Activated T-helper 9 cell treated with anti-CD3 and anti-CD28 coated beads, Interleukin-2, amount 50 U/mL, for 16 hours (primary cell): ENCODE measurements at regions not wholly inside any gene's neighbourhood (a gene's known extent, or its start where the extent isn't known, plus 50 kb on each side); places are given as distances from the start of the nearest gene placed in this dataset.
"Not testable (repeated sequence)": the region's sequence is repeated elsewhere in the genome, so short reads cannot be mapped to it uniquely, and the experiment has no call there.

Experiments
- DNase-seq: peaks from one replicate; pipeline ENCODE4 v3.0.0-alpha.2; 2020; ENCODE audit warnings: low read depth

DNA sequence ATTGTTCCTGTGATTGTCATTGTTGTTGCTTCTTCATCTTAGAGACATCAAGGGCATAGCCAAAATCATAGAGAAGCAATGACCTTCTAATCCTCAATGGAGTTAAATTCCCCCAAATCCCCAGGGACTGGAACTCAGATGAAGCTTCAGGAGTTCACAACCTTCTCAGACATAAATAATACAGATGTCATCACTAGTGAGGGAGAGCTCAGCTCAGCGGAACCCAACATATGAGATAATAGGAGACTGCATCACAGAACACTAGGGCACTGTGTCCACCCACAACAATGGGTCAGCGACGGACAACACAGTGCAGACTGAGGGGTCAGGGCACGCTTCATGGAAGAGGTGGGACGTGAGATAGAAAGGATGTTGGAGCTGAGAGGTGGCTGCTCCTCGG, 1290.4 kb upstream of the TMEM132C start:
- no peak for DNase-seq

DNA sequence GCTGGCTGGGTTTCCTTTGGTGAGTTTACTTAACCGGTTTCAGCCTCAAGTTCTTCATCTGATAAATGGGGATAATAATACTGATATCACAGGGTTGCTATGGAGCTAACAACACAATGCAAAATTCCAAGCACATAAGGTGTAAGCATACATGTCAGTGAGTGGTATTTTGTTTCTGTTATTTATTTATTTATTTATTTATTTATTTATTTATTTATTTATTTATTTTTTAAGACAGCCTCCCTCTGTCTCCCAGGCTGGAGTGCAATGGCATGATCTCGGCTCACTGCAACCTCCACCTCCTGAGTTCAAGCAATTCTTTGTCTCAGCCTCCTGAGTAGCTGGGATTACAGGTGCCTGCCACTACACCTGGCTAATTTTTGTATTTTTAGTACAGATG, 1287.4 kb upstream of the TMEM132C start:
- DNase-seq: not testable (repeated sequence)

DNA sequence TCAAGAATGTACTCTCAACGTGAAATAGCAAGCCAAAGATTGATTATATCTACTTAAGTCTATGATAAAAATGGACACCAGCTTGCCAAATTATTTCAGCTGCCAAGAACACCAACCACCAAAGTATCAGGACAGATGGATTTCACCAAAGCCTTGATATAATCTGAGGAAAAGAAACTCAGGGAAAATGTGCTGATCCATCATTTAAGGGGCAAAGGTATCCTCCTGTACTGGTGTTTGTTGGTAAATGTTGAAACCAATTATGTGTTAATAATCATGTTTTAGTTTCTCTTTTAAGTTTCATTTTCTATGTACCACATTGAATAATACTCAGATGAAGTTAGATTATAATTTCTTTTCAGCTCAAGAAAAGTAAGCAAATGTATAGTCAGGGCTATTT, 1284.3 kb upstream of the TMEM132C start:
- no peak for DNase-seq

DNA sequence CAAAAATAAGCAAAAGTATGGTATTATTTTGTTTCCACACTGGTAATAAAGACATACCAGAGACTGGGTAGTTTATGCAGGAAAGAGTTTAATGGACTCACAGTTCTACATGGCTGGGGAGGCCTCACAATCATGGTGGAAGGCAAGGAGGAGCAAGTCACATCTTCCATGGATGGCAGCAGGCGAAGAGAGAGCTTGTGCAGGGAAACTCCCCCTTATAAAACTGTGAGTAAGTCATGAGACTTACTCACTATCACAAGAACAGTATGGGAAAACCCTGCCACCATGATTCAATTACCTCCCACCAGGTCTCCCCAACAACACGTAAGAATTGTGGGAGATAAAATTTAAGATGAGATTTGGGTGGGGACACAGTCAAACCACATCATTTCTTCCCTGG, 1283.2 kb upstream of the TMEM132C start:
- DNase-seq: not testable (repeated sequence)

DNA sequence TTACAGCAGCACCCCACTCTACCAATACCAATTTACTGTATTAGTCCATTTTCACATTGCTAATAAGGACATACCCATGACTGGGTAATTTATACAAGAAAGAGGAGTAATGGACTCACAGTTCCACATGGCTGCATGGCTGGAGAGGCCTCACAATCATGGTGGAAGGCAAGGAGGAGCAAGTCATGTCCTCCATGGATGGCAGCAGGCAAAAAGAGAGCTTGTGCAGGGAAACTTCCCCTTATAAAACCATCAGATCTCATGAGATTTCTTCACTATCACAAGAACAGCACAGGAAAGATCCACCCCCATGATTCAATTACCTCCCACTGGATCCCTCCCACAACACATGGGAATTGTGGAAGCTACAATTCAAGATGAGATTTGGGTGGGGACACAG, 1281.3 kb upstream of the TMEM132C start:
- DNase-seq: not testable (repeated sequence)

DNA sequence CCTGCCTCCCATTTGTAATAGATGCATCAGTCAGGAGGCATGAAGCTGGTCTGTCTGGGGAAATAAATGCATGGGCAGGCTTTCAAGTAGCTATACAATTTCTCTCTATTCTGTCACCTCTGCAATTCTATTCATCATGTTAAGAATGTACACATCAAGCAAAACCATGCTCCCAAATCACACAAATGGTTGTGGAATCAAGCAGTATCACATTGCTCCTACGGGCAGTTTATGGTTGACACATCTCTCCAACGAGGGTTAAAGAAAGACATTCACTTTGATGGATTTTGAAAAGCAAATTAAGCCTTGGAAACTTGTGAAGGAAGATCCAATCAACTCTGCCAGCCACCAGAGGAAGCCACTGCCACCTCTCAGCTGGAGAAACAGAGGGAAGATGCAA, 1277.4 kb upstream of the TMEM132C start:
- no peak for DNase-seq

DNA sequence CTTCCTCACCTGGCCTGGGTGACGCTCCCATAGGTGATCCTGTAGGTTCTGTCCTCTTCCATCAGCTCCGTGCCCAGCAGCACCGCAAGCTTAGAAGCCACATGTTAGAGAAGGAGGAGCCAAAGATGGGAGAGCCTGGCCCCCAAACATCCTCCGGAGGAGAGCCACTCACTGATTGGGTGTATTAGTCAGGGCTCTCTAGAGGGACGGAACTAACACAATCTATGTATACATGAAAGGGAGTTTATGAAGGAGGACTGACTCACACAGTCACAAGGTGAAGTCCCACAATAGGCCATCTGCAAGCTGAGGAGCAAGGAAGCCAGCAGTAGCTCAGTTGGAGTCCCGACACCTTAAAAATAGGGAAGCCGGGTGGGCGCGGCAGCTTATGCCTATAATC, 1273.1 kb upstream of the TMEM132C start:
- no peak for DNase-seq

DNA sequence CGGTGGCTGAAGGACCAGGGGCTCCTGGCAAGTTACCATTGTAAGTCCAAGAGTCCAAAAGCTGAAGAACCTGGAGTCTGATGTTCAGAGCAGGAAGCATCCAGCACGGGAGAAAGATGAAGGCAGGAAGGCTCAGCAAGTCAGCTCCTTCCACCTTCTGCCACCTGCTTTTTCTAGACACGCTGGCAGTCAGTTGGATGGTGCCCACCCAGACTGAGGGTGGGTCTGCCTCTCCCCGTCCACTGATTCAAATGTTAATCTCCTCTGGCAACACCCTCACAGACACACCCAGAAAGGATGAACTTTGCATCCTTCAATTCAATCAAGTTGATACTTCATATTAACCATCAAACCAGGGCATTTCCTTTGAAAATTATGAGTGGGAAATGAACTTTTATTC, 1272.4 kb upstream of the TMEM132C start:
- no peak for DNase-seq

DNA sequence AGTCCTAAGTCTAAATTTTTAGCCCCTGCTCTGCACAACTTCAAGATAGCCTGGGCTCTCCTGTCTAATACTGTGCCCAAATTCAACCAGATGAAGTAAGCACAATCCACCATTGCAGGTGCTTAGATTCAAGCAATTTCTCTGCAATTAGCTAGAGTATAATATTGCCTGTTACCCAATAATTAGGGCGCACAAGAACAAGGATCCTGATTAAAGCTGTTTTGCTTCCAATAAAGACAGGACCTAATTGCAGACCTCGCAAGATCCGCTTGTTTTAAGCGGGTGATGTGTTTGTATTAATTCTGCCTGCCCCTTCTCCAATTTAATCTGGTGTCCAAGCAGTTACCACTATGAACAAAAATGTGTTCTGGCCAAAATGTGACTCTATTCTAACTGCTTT, 1268.9 kb upstream of the TMEM132C start:
- no peak for DNase-seq

DNA sequence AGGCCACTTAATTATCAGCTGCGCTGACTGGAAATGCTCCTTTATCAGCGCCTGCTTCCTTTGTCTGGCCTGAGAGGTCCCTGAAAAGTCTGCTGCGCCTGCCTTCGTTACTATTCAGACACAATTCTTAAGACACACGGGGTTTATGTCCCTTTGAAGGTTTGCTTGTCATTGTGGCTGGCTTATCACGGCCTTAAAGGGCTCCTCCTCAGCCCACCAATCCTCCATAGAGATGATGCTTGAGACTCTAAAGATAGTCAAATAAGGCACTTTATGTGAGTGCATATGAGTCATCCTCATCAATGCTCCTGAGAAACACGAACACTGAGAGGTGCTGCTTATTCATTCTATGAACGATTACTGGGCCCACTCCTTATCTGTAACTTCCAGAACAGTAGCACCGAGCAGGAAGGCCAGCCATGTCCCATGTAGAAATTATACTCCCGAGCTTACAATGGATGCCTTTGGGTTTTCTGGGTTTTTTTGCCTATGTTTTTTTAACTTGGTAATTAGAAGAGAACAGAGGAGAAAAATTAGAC, 1268.2 kb upstream of the TMEM132C start:
- DNase-seq: no peak

DNA sequence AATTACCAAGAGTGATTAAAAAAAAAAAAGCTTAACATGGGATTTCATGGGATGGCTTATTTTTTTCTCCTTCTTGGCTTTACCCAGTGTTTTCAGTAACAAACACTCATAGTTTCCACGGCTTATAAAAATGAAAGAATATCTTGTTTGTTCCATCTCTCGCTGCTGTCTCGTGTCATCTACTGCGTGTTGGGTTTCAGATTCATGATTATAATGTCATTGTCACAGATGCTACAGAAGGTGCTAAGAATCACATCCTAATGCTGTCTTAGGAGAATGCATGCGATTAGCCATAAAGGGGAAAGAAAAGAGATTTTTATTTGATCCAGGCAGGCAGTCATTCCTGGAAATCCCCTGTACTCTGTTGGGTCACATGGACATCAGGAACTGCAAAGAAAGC, 1267.6 kb upstream of the TMEM132C start:
- no peak for DNase-seq

DNA sequence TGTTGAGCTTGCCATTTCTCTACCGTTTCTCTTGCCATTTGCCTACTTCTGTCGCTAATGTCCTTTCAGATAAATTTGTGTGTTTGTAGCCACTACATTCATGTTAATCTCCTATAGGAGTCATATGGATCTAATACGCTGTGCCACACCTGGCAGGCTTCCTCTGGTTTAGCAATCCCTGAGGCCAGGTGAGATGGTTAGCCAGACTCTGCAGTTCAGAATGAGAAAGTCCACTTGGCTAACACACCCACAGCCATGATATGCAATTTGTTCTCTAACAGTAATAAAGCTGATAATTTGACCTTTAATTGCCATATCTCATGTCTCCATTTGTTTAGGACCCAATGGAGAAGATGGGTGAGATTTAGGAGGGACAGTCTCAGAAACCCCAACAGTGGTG, 1261.6 kb upstream of the TMEM132C start:
- no peak for DNase-seq

DNA sequence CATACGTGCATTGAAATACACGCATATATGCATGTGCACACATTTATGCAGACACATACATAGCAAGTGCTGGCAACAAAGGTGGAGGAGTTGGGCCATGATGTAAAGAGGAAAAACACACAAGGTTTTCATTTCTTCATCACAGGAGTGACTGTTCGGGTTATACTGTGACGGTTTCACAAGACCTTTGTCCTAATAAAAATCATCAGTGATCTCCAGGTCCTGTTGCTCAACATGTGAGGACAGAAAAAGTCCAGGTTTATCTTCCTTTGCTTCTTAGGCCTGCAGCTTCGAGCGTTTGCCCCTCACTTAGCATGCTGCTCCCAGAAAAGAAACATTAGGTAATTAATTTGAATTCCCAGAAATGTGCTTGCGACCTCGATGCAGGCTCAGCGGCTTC, 1260.0 kb upstream of the TMEM132C start:
- no peak for DNase-seq

DNA sequence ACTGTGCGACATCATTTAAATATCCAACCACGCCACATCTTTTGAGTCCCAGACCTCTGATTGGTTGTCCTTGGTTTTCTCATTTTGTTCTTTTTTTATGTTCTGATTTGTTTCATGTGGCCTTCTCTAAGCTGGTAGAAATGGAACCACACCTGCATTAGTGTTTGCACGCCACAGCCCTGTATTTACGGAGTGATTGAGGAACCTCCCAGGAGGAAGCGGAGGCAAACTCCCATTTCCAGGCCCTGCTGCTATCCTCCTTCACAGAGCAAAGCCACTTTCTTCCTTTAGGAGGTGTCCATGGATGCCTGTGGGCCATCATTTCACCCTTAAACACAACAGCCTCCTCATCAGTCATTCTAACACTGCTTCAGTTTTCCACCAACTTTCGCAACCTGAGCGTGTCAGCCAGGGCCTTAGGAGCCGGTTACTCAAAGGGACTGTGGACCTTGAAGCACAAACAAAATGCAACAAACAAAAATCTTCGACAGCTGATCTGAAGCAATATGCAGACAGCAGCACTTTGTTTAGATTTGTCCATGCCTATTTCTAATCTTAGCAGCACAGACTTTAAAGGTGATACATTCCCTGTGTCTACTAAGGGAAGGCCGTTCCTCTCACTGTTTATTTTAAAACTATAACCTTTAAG, 1258.1 kb upstream of the TMEM132C start:
- no peak for DNase-seq

DNA sequence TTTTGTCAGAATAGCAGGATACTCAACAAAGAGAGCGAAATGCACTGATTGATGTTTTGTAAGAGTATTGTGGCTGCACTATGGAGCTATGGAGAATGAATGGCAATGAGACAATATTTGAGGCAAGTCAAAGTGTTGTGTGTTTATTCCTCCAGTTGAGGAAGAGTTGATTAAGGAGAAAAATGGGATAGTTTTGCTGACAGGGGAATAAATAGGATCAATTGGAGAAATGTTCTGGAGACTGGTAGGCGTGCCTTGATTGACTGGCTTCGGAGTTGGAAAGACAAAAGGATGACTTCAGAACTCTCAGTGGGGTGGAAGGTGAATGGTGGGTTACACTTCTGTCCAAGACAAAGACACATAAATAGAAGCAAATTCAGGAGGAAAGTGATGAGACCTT, 1254.9 kb upstream of the TMEM132C start:
- no peak for DNase-seq

DNA sequence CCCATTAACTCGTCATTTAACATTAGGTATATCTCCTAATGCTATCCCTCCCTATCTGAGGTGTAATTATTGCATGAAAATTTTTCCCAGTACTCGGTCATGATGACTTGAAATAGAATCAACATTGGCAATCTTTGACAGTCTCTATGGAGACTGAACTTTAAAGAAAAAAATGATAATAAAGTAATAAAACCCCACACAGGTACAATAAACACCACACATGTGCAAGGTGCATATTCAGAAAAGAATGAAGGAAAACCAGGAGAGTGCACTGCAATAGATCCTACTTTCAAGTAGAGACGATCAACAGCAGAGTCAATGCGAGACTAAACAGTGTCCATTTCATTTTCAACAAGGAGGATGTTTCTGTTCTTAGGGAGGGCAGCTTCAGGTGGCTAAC, 1253.8 kb upstream of the TMEM132C start:
- DNase-seq: no peak

DNA sequence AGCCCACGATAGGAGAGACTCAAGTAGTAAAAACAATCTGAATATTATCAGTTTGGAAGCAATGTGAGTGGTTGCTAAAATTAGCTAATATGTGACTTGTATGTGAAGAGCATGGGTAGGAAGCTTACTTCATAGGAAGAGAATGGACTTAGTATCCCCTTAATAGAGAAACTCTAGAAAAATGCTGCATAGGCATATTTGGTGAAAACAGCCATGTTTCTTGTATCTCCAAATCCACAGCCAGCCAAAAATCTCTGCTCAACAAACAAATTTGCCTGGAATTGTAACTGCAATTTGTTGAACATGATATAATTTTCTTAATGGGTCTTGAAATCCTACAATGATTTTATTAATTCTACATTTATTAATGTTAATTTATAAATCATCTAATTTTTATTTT, 1252.9 kb upstream of the TMEM132C start:
- no peak for DNase-seq

DNA sequence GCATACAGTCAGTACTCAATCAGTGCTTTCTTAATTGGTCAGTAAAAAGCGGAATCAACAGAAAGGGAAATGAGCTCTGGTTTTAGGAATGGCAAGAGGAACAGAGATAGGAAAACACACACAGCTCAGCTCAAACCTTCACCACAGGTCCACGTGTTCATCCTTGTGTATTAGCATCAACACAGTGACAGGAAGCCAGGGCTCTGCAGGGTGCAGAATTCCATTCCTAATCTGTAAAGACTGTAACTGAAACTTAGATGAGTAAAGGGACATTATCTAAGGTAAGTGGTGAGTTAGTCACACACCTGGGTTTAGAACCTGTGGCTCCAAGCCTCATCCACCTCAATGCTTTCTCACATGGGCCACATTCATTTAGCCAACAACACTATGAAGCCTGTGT, 1242.2 kb upstream of the TMEM132C start:
- no peak for DNase-seq

DNA sequence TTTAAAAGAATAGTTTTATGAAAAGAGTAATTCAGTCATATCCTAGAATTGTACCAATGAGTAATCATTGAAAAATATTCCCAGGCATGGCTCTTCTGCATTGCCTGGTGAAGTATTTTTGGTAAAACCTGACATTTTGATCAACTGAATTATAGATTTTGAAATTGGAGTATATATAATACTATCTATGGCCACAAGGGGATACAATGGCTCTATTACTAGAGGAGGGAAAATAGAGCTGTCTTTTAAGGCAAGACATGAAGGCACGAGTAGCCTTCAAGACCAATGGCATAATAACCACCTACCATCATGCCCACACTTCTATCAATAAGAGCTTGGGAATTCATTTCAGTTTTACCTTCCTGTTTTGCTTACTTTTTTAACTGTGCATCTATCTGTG, 1241.4 kb upstream of the TMEM132C start:
- no peak for DNase-seq

DNA sequence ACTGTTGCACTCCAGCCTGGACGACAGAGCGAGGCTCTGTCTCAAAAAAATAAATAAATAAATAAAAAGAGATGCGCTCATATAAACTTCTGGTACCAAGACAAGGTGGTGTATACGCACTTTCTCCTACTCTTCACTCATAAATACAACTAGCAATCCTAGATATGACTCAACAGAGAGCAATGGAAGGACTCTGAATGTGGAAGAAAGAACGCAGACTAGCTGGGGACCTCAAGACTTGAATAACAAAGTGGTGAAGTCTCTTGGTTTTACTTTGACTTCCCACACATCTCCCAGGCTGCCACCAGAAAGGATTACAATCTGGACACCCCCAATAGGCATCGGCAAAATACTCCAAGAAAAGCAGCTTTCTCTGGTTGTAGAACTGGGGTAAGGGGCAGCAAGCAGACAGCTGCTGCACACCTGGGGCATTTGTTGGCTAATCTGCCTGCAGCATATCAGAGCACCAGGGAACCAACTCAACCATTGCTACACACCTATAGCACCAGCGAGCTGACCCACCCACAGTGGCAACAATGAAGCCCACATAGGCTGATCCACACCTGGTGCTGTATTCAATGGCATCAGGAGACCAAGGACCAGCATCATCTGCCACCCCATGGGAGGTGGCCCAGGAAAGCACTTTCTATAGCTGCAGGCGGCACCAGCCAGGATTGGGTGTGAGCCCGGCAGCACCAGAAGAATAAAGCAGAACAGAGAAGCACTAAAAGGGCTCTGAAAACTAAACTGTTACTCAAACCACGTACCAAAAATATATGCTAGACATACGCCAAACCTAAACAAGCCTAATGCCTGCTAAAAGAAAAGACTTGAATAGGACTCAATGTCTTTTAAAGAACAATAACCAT, 1231.7 kb upstream of the TMEM132C start:
- no peak for DNase-seq

DNA sequence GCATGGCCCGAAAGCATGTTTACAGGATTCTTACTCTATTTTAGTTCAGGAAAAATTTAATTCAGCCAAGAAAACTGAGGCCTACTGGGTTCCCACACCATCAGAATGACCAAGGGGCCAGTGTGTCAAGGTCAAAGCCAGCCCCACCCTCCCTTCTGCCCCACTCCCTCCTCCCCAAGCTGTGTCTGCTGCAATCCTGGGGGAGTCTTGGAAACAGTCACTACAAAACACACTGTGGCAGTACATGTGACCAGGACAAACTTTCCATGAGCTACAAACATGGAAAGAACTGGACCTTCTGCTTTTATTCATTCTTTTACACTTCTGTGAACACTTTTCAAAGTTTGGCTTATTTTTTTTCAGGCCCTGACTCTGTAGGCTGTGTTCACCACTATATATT, 1228.8 kb upstream of the TMEM132C start:
- no peak for DNase-seq

DNA sequence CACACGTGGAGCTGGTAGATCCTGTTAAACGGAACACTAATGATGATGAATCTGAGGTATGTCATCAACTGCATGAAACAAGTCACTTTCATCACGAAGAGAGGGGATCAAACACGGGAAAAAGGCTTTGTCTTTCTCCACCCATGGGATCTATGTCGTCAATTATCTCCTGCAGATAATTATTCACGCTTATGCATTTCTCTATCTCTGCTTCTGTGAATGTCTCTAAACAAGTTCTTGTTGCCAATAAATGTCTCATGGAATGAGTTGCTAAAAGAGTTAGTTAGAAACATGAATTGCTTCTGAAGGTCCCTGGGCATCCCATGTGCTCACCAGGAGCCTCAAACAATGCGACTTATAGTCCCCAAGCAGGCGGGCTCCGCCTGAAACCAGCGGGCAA, 1228.2 kb upstream of the TMEM132C start:
- DNase-seq: no peak

DNA sequence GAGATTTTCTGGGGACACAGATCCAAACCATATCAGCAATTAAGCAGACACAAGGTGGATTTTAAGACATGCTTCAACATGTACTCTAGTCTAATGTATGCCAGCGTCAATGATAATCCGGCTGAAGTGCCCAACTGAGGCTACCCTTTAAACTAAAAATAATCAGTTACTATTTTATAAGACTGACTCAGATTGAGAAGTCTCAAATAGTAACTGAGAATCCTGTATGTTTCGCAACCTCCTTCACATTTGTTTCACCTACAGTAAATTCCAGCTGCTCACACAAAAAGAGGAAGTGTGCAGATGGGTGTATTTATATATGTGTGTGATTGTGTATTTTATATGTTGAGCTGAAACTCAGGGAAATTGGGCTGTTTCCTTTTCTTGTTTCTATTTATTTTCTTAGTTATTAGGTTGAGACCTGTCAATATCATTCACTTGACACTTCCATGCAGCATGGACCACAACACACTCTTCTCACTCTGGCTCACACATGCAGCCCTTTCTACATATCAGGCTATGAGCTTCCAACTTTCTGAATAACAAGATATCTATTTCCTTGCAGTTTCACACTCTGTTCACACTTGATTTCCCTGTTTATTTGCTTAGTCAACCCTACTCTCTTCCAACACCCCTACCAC, 1224.9 kb upstream of the TMEM132C start:
- no peak for DNase-seq
